ENCODE measurements at regions not wholly inside any gene's neighbourhood (a gene's known extent, or its start where the extent isn't known, plus 50 kb on each side); places are given as distances from the start of the nearest gene placed in this dataset.
"Not testable (repeated sequence)": the region's sequence is repeated elsewhere in the genome, so short reads cannot be mapped to it uniquely, and the experiment has no call there.

GRCh38 chr2:231644426-231644825 is 51.8 kb downstream of the TEX44 start:
- H3K36me3 Mint-ChIP-seq (ENCODE audit: low read depth), result no peaks in the 10 kb centered on the region
- no peak overlapping the region for H3K4me3 Mint-ChIP-seq
- no peaks in the 10 kb centered on the region for H3K27me3 Mint-ChIP-seq
- peaks cover 27% of the 10 kb centered on the region for H3K4me1 Mint-ChIP-seq (ENCODE audit: low read depth)
- peak overlapping the region; percentile 46 for H3K27ac Mint-ChIP-seq
- H3K9me3 Mint-ChIP-seq, result no peaks in the 10 kb centered on the region

DNA sequence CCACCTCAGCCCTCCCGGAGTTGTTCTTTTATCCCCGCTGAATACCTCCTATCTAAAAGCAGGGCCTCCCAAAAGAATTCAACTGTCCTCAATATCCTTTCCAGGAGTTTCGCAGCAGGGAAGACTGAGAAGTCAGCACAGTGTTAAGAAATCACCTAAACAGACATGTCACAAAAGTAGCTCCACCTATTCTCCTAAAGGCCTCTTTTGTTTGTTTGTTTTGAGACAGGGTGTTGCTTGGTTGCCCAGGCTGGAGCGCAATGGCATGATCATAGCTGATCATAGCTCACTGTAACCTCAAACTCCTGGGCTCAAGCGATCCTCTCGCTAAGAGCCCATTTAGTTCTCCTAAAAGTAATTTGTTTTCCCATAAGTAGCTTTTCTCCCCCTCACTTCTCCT is 53.8 kb downstream of the TEX44 start:
- Mint-ChIP-seq H3K4me3 (no peak overlapping the region), H3K27me3 (no peaks in the 10 kb centered on the region), H3K9me3 (no peaks in the 10 kb centered on the region), H3K27ac (no peak overlapping the region), H3K36me3 (ENCODE audit: low read depth) (no peaks in the 10 kb centered on the region), H3K4me1 (ENCODE audit: low read depth) (peaks cover 27% of the 10 kb centered on the region)

DNA sequence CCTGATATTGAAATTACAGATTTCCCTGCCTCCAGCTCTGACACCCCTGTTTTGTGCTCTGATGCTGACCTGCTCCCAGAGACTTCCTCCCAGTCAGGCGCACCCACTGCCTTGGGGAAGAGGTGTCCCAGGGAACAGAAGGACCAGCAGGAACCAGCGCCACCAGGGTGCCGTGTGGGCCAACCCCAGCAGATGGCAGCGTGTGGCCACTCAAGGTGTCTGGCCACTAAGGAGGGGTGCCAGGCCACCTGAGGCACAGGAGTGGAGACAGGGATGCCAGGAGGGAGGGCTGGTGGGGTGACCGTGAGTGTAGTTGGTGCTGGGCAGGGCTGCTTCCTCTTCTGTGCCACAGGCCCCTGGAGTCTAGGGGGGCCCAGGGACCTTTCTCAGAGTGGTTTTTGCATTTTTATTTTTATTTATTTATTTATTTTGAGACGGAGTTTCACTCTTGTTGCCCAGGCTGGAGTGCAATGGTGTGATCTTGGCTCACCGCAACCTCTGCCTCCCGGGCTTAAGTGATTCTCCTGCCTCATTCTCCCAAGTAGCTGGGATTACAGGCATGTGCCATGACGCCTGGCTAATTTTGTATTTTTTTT is 56.0 kb downstream of the TEX44 start:
- no peak overlapping the region for H3K27ac Mint-ChIP-seq
- H3K36me3 Mint-ChIP-seq (ENCODE audit: low read depth), result no peaks in the 10 kb centered on the region

DNA sequence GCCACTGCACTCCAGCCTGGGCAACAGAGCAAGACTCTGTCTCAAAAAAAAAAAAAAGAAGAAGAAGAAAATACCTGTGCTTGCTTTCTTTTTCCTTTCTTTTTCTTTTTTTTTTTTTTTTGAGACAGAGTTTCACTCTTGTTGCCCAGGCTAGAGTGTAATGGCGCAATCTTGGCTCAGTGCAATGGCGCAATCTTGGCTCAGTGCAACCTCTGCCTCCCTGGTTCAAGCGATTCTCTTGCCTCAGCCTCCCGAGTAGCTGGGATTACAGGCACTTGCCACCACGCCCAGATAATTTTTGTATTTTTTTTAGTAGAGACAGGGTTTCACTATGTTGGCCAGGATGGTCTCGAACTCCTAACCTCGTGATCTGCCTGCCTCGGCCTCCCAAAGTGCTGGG is 56.8 kb upstream of the PTMA start:
- H3K27ac Mint-ChIP-seq; H3K4me3 Mint-ChIP-seq; H3K4me1 Mint-ChIP-seq (ENCODE audit: low read depth); H3K36me3 Mint-ChIP-seq (ENCODE audit: low read depth); H3K9me3 Mint-ChIP-seq; H3K27me3 Mint-ChIP-seq: not testable (repeated sequence)

More for the DNA sequence above, 56.0 kb downstream of the TEX44 start:
- Mint-ChIP-seq H3K4me1 (ENCODE audit: low read depth) (peaks cover 8% of the 10 kb centered on the region), H3K4me3 (no peak overlapping the region), H3K27me3 (no peaks in the 10 kb centered on the region), H3K9me3 (no peaks in the 10 kb centered on the region)

- H3K4me1 Mint-ChIP-seq (ENCODE audit: low read depth), result peaks cover under 1% of the 10 kb centered on the region
- H3K4me3 Mint-ChIP-seq, result no peak overlapping the region
- no peak overlapping the region for H3K27ac Mint-ChIP-seq
- no peaks in the 10 kb centered on the region for H3K27me3 Mint-ChIP-seq
- no peaks in the 10 kb centered on the region for H3K36me3 Mint-ChIP-seq (ENCODE audit: low read depth)
- H3K9me3 Mint-ChIP-seq, result no peaks in the 10 kb centered on the region
These were observed 52.8 kb upstream of the PTMA start for GRCh38 chr2:231655488-231655887.

GRCh38 chr2:231655894-231656293 is 52.4 kb upstream of the PTMA start:
- H3K4me1 Mint-ChIP-seq (ENCODE audit: low read depth), result peaks cover 4% of the 10 kb centered on the region
- H3K4me3 Mint-ChIP-seq, result no peak overlapping the region
- no peaks in the 10 kb centered on the region for H3K9me3 Mint-ChIP-seq
- no peak overlapping the region for H3K27ac Mint-ChIP-seq
- H3K36me3 Mint-ChIP-seq (ENCODE audit: low read depth), result no peaks in the 10 kb centered on the region
- H3K27me3 Mint-ChIP-seq, result no peaks in the 10 kb centered on the region
